ENCODE measurements at regions not wholly inside any gene's neighbourhood (a gene's known extent, or its start where the extent isn't known, plus 50 kb on each side); places are given as distances from the start of the nearest gene placed in this dataset.

GRCh38 chr19:30857388-30857787 lies 485.2 kb downstream of the ZNF536 start:
- Histone ChIP-seq H3K79me2 (ENCODE audit: low read depth) (no peaks in the 10 kb centered on the region), H3K4me2 (no peak overlapping the region), H3K4me1 (no peaks in the 10 kb centered on the region), H3K9me3 (ENCODE audit: low read depth) (no peaks in the 10 kb centered on the region), H3K36me3 (no peaks in the 10 kb centered on the region), H2AFZ (replicated peaks) (no peak overlapping the region), H4K20me1 (ENCODE audit: low read depth) (no peaks in the 10 kb centered on the region), H3K27me3 (no peaks in the 10 kb centered on the region), H3F3A (ENCODE audit: low read depth) (no peaks in the 10 kb centered on the region), H3K27ac (no peak overlapping the region), H3K4me3 (no peak overlapping the region), H3K9ac (no peak overlapping the region)
- Mint-ChIP-seq H3K9me3 (peaks cover 2% of the 10 kb centered on the region), H3K4me1 (no peaks in the 10 kb centered on the region), H3K27me3 (ENCODE audit: insufficient read depth, low read depth) (peaks cover 7% of the 10 kb centered on the region), H3K4me3 (no peak overlapping the region), H3K36me3 (no peaks in the 10 kb centered on the region), H3K27ac (no peak overlapping the region)
- no peak for DNase-seq (ENCODE audit: low spot score)
- TF ChIP-seq EZH2phosphoT487 (IDR thresholded peaks at IDR 0.05) (no peak), EZH2 (IDR thresholded peaks at IDR 0.05) (no peak)

- peaks cover 2% of the 10 kb centered on the region for H3K9me3 Mint-ChIP-seq
- Histone ChIP-seq H3K9me3 (ENCODE audit: low read depth) (no peaks in the 10 kb centered on the region), H3K4me2 (no peak overlapping the region), H4K20me1 (ENCODE audit: low read depth) (no peaks in the 10 kb centered on the region), H3K27me3 (no peaks in the 10 kb centered on the region), H3K36me3 (no peaks in the 10 kb centered on the region), H3K9ac (no peak overlapping the region), H3K79me2 (ENCODE audit: low read depth) (no peaks in the 10 kb centered on the region), H3K4me1 (no peaks in the 10 kb centered on the region), H3K27ac (no peak overlapping the region), H3K4me3 (no peak overlapping the region), H2AFZ (replicated peaks) (no peak overlapping the region), H3F3A (ENCODE audit: low read depth) (no peaks in the 10 kb centered on the region)
- H3K4me1 Mint-ChIP-seq: no peaks in the 10 kb centered on the region
- no peak for TF ChIP-seq CTCF (IDR thresholded peaks at IDR 0.05)
- no peak for TF ChIP-seq EZH2 (IDR thresholded peaks at IDR 0.05)
- TF ChIP-seq EZH2phosphoT487 (IDR thresholded peaks at IDR 0.05): no peak
- no peak overlapping the region for H3K4me3 Mint-ChIP-seq
- H3K27me3 Mint-ChIP-seq (ENCODE audit: insufficient read depth, low read depth): peaks cover 9% of the 10 kb centered on the region
- no peaks in the 10 kb centered on the region for H3K36me3 Mint-ChIP-seq
- DNase-seq (ENCODE audit: low spot score): no peak
- no peak overlapping the region for H3K27ac Mint-ChIP-seq
These were observed 484.6 kb downstream of the ZNF536 start for GRCh38 chr19:30856786-30857185.

GRCh38 chr19:30856376-30856775 lies 484.2 kb downstream of the ZNF536 start:
- H3K4me3 Mint-ChIP-seq: no peak overlapping the region
- H3K36me3 Mint-ChIP-seq: no peaks in the 10 kb centered on the region
- H3K27ac Mint-ChIP-seq: no peak overlapping the region

More at GRCh38 chr19:30856376-30856775, 484.2 kb downstream of the ZNF536 start:
- Histone ChIP-seq H3K36me3 (no peaks in the 10 kb centered on the region), H2AFZ (replicated peaks) (no peak overlapping the region), H4K20me1 (ENCODE audit: low read depth) (no peaks in the 10 kb centered on the region), H3K4me2 (no peak overlapping the region), H3K27ac (no peak overlapping the region), H3K4me3 (no peak overlapping the region), H3K9ac (no peak overlapping the region), H3F3A (ENCODE audit: low read depth) (no peaks in the 10 kb centered on the region), H3K27me3 (no peaks in the 10 kb centered on the region), H3K79me2 (ENCODE audit: low read depth) (no peaks in the 10 kb centered on the region), H3K4me1 (no peaks in the 10 kb centered on the region), H3K9me3 (ENCODE audit: low read depth) (no peaks in the 10 kb centered on the region)
- Mint-ChIP-seq H3K9me3 (peaks cover 2% of the 10 kb centered on the region), H3K27me3 (ENCODE audit: insufficient read depth, low read depth) (peaks cover 9% of the 10 kb centered on the region), H3K4me1 (no peaks in the 10 kb centered on the region)
- TF ChIP-seq CTCF (IDR thresholded peaks at IDR 0.05) (no peak), EZH2 (IDR thresholded peaks at IDR 0.05) (no peak), EZH2phosphoT487 (IDR thresholded peaks at IDR 0.05) (no peak)
- no peak for DNase-seq (ENCODE audit: low spot score)

All from neural progenitor cell (in vitro differentiated cells).